A172 (cell line): ENCODE measurements at regions not wholly inside any gene's neighbourhood (a gene's known extent, or its start where the extent isn't known, plus 50 kb on each side); places are given as distances from the start of the nearest gene placed in this dataset.
"Not testable (repeated sequence)": the region's sequence is repeated elsewhere in the genome, so short reads cannot be mapped to it uniquely, and the experiment has no call there.

Experiments used
- DNase-seq: peaks from one replicate; pipeline ENCODE4 v3.0.0-alpha.2; 2015; ENCODE audit warnings: low spot score

DNA sequence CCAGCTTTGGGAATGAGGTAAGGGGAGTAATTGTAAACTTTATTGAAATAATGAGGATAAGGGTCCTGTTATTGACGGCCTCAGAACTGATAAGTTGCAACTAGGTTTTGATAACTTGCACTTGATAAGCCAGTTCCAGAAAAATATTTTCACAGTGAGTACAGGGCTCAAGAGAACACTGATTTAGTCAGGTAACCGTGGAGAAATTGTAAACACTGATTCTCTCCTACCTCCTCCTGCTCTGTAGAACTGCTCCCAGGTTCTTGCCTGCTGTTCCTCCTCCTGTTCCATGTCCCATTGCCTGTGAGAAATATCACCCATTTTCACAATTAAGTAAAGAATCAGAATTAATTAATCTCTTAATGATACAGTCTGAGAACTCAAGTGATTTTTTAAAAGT lies 55.0 kb upstream of the CXXC4 start:
- no peak for DNase-seq

DNA sequence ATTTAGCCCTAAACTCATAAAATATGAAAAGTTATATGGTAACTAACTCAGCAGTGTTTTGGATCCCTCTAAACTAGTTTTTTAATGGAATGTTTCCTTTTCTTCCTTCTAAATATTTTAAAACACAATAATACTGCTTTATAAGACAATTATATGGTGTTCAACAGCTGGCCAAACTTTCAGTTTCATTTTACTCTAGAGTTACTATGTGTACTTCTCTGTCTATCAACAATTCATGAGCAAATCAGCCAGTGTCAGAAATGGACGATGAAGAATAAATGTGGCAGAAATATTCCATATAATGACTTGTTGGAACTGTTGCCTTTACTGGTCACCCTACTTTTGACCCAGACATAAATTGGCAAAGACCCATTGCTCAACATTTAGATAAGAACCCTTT lies 64.8 kb upstream of the CXXC4 start:
- no peak for DNase-seq

DNA sequence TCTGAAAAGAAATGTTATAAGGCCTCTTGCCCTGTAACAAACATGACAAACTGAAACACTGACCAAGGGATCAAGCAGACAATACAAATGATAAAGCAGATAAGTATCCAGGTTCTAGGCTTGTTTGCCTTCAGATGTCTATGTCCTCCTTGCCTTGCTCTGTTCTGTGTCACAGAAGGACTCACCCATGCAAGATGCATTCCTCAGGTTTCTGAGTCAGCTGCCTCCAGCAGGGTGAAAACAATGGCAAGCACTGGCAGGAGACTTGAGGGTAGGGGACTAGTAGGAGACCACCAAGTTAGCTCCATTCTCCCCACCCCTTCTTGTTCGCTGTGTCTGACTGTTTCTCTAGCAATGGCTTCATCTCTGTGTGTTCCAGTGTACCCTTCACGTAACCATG lies 76.6 kb upstream of the CXXC4 start:
- no peak for DNase-seq

DNA sequence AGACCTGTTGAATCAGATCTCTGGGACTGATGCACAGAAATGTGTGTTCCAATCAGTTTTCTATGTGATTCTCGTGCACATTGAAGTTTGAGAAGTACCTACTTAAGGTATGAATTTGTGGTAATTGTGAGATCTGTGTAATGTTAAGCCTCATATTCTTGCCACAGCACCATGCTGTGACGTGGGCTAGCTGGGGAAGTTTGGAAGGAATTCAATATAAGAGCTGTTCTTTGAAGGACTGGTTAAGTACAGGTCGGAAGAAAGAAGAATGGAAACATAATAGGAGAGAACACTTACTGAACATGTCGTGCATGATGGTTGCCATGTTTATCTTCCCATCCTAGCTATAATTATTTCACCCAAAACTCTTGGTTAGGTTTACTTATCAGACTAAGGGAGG lies 79.7 kb upstream of the CXXC4 start:
- DNase-seq, result no peak

DNA sequence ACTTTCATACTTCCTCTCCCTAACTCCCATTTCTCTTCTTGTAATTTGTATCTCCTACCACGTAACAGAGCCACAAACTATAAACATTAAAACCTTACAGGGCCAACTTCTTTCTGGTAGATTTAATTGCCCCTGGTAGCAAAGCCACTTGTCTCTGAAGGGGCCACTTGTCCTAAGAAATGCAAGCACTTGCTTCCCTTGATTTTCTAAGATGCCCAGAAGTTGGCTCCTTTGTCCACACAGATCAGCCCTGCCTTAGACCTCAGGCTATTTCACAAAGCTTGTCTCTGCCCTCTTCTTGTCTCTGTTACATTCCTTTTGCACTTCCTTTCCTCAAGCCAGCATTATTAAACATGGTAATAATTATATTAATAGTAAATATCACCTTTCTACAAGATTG lies 80.6 kb upstream of the CXXC4 start:
- DNase-seq, result no peak

DNA sequence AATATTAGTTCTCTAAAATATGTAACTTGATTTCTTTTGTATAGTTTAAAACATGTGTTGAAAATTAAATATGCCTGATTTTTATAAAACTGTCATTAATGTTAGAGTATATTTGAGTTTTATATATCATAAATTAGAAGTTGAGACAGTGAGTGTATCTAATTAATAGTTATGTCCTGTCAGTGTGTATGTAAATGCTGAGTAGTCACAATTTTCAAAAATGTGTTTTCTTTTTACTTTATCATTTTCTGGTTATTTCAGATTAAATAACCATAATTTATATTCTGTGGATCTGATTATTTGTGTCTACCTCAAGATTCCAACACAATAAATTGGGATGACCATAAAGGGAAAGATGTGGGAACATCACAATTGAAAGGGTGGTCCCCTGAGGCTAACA lies 82.7 kb upstream of the CXXC4 start:
- DNase-seq, result no peak

DNA sequence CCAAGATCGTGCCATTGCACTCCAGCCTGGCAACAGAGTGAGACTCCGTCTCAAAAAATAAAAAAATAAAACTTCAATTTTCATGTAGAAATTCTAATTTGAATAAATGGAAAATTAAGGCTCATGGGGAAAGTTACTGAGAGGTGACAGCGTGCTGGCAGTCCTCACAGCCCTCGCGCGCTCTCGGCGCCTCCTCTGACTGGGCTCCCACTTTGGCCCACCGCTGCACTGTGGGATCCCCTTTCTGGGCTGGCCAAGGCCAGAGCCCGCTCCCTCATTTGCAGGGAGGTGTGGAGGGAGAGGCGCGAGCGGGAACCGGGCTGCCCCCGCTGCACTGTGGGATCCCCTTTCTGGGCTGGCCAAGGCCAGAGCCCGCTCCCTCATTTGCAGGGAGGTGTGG lies 86.8 kb upstream of the CXXC4 start:
- DNase-seq, result not testable (repeated sequence)

DNA sequence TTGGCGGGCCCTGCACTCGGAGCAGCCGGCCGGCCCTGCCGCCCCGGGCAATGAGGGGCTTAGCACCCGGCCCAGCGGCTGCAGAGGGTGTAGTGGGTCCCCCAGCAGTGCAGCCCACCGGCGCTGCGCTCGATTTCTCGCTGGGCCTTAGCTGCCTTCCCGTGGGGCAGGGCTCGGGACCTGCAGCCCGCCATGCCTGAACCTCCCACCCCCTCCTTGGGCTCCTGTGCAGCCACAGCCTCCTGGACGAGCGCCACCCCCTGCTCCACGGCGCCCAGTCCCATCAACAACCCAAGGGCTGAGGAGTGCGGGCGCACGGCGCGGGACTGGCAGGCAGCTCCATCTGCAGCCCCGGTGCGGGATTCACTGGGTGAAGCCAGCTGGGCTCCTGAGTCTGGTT lies 87.4 kb upstream of the CXXC4 start:
- not testable (repeated sequence) for DNase-seq

DNA sequence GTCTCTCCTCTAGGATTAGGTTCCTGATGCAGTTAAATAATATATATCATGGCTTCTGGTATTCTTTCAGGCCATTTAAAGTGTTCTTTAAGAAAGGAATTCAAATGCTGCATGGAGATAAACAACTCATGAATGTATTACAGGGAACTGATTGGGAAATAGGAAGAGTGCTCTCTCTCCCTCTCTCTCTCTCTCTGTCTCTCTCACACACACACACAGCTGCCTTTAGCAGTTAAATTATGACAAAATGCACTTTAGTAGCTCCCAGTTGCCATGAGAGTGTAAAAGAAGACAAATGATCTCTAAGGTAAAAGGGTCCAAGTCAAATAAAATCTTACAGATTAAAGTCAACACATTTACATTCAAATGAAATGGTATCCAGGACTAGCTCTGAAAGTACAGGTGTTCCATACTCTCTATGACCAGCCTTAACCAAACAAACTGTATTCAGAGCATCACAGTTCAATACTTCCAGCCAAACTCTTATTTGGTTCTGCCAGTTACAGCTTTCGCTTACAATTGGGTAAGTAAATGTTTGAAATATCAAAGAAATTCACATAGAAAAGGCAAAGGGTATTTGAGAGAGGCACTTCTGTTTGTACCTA lies 94.7 kb upstream of the CXXC4 start:
- no peak for DNase-seq

DNA sequence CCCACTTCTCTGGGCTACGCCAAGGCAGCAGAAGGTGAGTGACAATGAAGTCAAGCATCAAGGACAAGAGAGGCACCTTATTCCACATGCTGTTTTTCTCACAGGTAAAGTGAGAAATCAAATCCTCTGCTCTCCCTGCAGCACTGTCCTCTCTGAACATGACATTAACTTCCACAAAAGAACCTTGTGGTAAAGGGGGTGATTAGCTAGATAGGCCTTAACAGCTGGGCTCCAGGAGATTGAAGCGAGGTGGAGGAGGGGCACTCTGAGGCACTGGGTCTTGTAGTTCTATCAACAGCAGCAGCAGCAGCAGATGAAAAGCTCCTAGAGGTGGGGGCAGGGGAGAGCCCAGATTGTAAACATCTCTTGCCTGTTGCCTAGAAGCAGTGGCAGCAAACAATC lies 96.8 kb upstream of the CXXC4 start:
- no peak for DNase-seq

DNA sequence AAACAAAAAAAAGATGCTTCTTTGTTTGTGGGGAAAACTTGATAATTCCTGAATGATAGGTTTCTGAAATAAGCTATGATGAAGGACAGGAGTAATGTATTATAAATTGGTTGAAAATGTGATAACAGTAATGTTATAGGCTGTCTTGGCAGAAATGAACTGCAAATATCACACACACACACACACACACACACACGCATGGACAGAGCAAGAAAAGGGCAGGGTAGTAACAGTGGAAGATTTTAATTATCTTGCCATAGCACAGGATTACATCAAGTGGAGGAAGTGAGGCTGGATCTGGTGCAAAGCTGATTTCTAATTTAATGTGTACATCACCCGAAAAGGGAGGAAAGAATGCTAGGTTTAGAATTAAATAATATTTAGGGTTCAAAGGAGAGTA lies 97.5 kb upstream of the CXXC4 start:
- DNase-seq, result no peak

DNA sequence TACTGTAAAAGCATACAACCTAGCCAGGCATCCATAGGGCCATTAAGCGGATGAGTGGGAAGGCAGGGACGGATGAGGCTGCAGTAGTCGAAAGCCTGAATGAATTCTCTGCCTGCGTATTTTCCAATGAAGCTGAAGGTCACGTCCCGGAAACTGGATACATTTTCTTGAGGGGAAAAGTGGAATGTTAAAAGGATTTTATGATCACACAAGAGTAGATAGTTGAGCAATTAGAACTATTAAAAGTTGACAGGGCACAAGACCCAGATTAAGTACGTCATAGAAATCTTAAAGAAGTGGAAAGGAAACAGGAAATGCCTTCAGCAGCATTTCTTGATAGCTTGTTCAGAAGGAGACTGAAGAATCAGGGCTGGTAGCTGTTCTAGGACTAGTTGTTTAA lies 98.3 kb upstream of the CXXC4 start:
- DNase-seq, result no peak

DNA sequence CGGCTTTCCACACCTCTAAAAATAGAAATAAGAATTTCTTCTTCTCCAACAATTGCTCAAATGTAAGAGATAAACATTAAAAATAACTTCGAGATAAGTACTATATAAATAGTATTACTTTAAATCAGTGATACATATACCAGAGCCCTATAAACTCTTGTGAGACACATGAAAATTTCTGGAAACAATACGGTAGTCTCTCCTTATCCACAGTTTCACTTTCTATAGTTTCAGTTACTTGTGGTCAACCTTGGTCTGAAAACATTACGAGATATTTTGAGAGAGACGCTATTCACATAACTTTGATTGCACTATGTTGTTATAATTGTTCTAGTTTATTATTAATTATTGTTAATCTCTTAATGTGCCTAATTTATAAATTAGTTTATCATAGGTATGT lies 101.5 kb upstream of the CXXC4 start:
- no peak for DNase-seq

DNA sequence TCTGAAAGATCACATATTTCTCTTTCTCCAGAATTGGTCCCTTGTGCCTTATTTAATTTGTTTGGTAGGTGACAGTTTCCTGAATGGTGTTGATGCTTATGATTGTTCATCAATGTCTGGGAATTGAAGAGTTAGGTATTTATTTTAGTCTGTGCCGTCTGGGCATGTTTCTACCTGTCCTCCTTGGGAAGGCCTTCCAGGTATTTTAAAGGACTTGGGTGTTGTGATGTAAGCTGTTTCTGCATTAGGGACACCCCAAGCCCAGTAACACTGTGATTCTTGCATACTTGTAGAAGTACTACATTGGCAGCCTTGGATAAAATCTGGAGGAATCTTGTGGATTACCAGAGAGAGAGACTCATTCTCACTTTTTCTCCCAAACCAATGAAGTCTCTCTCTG lies 120.8 kb upstream of the CXXC4 start:
- no peak for DNase-seq

DNA sequence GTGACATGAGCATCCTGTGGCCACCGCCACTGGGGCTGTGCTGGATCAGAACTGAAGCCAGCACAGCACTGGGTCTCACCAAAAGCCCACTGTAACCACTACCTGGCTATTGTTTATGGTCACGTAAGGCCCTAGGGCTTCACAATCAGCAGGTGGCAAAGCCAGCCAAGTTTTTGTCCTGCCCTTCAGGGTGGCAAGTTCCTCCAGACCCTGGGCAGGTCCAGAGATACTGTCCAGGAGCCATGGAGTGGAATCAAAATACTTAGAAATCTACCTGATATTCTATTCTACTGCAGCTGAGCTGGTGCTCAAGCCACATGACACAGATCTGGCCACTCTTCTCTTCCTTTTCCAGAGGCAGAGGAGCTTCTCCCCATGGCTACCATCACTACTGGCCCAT lies 121.2 kb upstream of the CXXC4 start:
- DNase-seq, result no peak

DNA sequence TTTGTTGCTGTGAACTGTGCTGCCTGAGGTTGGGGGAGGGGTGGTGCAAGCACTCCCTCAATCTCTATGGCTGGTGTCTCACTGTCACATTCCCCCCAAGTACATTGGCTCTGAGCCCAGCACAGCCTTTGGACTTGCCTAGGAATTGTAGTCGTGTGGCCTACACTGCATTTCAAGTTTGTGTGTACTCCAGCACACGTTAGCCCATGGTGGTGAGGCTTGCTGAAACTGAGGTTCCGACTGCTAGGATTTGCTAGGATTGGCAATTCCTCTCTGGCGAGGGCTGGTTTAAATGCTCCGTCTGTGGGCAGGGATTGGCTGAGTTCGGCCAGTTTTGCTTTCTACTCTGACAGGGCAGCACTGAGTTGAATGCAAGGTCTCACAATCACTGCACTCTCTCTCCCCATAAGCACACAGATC lies 121.7 kb upstream of the CXXC4 start:
- no peak for DNase-seq

DNA sequence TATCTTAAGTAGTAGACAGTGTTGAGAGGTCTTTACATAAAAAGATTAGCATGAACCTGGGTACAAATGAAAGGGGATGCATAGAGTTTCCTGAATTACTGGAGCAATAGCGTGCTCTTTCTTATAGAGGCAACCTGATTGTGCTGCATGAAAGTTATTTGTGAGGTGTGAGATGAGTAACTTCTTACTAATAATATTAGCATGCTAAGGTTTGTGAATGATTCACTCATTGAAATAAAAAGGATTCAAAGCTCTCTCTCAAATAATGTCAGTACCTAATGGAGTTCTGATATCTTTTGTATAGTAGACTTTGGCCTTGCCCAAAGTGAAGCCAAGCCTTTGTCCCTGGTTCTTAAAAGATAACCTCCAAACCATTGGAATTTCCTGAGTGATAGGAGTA lies 131.0 kb upstream of the CXXC4 start:
- no peak for DNase-seq

DNA sequence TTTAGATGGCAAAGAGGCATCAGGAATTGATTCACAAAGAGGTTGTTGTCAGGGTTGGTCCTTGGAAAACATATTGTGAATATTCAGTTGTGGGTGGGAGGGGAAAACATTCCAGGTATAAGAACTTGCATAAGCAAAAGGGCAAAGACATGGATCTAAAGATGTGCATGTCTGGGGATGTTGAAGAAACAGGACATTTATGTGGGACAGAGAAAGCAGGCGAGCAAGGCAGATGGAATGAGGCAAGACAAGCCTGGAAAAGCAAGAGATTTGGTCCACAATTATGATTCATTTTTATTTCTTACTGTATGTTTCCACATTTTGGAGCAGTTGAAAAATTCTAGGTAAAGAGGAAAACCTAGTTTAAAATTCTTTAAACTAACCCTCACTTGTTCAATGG lies 134.9 kb upstream of the CXXC4 start:
- no peak for DNase-seq

DNA sequence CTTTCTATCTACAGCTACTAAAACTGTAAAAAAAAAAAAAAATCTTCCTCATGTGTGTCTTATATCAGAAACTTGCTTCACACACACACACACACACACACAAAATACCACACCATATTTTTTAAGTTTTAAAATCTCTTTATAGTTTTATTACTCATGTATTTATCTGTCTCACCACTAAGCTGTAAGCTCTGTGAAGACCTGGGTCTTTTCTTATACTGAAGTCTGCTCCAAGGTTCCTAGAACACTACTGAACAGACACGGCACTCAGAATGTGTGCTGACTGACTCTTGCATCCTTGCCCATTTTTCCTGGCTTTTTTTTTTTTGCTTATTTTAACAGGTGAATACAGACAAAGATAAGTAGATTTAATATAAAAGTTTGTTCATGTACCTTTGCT lies 135.6 kb upstream of the CXXC4 start:
- DNase-seq, result no peak

DNA sequence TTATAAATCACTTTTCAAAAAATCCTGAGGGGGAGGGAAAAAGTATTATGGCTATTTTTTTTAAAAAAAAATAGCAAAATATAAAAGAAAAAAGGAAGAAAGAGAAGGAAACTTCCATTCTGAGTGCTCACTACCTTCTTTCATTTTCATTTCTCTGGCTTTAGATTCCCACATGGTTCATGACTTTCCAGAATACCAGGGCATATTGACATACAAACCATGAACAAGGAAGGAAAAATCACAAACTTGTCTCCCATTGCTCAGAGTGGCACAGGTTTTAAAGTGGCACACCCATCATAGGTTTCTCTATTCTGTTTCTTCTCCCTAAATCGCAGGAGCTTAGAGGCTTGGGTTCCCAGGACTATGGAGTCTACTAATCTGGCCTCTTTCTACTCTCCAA lies 136.3 kb upstream of the CXXC4 start:
- DNase-seq, result no peak

DNA sequence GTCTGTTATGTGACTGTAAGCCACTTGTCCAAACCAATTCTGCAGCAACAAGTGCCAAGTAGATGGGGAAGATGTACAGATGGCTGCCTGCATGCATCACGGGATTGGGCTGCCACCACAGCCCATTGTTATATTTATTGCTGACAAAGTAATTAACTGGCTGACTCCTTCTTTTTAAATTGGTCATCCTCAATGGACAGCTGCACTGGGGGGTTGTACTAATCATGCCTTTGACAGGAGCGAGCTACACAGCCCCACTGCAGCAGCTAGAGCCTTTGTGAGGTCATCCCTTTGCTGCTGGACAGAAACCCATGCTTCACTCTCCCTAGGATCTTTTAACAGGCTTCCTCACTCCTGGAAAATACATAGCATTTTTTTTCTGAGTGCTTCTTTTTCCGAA lies 146.7 kb upstream of the CXXC4 start:
- no peak for DNase-seq

DNA sequence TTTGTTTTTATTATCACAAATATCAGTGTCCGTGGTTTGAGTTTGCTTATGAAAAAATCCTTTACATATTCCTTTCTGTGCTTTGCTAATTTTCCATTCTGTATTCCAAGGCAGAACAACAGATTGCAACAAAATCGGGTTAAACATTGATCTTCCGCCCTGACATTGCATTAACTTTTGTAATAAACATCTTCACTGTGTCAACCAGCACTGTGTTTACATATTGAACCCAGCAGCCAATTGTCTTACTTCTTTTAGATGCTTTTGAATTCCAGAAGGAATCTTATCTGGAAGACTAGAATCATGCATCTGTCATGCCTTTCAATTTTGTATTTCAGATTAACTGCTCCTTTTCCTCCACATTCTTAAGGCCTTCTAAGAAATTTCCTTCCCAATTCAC lies 147.8 kb upstream of the CXXC4 start:
- DNase-seq, result no peak

DNA sequence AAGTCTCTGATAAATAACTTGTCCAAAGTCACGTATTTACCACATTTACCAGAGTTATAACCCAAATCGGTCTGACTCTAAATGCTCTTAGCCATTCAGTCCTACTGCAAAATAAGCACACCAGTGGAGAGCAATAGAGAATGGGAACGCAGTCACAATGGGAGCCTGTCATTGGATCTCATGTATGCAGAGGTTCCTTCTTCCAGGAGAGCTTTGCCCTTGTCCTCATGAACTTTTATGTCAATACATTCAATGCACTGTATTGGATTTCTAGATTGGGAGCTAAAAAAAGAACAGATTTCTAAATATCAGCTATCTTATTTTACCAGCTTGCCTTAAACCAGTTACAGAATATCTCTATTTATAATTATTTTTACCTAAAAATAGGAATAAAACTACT lies 149.1 kb upstream of the CXXC4 start:
- DNase-seq, result no peak

DNA sequence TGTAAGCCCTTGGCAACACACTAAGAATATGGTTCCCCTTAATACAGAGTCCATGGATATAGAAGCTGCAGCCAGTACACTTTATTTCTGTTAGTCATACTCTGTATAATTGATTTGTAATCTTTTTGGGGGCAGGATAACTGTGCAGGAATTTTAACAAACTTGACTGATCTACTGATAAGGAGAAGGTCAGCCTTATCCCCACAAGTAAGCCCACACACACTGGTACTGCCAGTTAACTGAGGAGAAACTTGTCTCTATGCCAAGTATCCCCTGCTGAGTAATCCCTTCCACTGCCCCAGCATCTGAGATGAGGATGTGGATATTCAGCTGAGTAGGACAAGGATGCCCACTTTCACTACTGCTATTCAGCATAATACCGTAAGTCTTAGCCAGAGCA lies 154.9 kb upstream of the CXXC4 start:
- no peak for DNase-seq

DNA sequence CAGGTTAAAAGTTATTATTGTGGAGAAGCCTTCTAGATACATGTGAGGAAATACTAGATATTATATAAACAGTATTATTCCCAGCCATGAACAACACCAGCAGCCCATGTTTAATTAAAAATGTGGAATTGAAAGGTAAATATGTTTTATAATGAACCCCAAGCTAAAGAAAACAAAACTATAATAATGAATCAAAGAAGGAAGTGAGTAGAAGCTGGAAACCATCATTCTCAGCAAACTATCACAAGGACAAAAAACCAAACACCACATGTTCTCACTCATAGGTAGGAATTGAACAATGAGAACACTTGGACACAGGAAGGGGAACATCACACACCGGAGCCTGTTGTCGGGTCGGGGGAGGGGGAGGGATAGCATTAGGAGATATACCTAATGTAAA lies 167.6 kb upstream of the CXXC4 start:
- DNase-seq, result not testable (repeated sequence)
